ENCODE measurements at regions not wholly inside any gene's neighbourhood (a gene's known extent, or its start where the extent isn't known, plus 50 kb on each side); places are given as distances from the start of the nearest gene placed in this dataset.

- TF ChIP-seq, protein P1, sequence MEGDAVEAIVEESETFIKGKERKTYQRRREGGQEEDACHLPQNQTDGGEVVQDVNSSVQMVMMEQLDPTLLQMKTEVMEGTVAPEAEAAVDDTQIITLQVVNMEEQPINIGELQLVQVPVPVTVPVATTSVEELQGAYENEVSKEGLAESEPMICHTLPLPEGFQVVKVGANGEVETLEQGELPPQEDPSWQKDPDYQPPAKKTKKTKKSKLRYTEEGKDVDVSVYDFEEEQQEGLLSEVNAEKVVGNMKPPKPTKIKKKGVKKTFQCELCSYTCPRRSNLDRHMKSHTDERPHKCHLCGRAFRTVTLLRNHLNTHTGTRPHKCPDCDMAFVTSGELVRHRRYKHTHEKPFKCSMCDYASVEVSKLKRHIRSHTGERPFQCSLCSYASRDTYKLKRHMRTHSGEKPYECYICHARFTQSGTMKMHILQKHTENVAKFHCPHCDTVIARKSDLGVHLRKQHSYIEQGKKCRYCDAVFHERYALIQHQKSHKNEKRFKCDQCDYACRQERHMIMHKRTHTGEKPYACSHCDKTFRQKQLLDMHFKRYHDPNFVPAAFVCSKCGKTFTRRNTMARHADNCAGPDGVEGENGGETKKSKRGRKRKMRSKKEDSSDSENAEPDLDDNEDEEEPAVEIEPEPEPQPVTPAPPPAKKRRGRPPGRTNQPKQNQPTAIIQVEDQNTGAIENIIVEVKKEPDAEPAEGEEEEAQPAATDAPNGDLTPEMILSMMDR (IDR thresholded peaks at IDR 0.05), result no peak
- TF ChIP-seq REST (IDR thresholded peaks at IDR 0.05; ENCODE audit: insufficient read depth in 1 of 2, low read depth in 2 of 2, low read length in 1 of 2), result no peak
Measured at GRCh38 chr2:21683838-21684237, 560.1 kb downstream of the TDRD15 start.

All from Panc1 (cell line).